ENCODE measurements at regions not wholly inside any gene's neighbourhood (a gene's known extent, or its start where the extent isn't known, plus 50 kb on each side); places are given as distances from the start of the nearest gene placed in this dataset.
"Not testable (repeated sequence)": the region's sequence is repeated elsewhere in the genome, so short reads cannot be mapped to it uniquely, and the experiment has no call there.

DNA sequence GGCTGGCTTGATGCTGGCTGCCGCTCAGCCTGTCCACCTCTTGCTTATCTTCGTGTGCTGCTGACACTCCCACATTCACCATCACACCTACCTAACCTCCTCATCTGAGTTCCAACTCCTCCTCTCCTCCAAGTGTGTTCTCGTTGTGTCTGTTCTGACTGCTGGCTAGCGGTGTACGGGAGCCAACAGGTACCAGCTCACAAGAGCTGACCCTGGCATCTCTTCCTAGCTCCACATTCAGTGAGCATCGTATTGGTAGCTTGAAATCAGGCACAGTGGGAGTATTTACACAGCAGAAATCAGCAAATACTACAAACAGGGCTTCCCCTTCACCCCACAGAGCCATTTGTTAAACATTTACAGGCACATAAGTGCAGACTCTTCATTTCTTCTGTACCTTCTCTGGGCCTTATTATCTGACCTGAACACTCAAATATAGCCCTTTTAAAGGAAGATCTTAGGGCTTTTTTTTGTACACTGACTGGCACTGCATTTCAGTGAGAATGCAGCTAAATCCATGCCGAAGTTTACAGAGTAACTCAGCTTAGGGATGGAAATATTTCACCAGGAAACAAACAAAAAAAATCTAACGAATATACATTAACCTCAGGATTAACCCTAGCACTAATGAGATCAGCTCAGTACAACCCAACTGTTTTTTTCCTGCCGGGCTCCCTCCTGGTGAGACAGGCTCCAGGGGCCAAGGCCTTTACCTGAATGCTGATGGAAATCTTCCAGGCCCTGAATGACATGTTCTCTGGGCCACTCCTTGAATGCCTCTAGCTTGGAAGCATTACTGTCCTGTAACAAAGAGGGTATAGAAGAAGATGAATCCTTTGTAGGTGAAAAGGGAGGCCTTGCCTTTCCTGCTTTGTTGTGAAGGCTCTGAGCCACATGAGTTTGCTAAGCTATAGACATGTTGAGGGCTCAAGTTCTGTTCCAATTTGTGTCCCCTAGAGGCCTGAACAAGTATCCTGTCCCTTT lies 150.5 kb upstream of the LPP start:
- DNase-seq: no peak

DNA sequence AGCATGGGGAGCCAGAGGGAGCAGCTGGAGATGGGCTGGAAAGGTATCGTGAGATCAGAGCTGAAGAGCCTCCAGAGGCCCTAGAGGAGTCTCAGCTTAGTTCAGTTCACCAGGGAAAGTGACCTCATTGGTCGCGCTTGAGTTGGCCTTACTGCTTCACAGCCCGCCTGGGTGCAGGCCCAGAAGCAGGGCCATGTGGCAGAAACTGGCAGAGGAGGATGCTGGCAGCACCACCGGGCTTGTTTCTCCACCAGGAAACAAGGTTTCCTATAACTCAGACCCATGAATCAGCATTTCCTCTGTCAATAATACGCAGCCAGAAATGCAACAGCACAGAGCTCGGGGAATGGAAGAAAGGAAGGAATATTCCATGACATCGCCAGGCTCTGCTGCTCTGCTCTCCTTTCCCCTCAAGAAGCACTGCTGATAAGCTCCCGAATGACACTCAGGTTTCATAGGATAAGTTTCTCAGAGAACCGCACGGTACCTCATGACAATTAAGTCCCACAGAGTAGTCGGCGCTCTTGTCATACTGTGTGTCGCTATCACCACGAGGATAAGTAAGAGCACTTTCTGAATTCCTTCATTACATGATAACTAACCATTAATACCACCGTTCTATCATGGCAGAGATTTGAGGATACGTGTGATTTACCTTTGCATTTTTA lies 147.1 kb upstream of the LPP start:
- DNase-seq: peak; percentile 40

DNA sequence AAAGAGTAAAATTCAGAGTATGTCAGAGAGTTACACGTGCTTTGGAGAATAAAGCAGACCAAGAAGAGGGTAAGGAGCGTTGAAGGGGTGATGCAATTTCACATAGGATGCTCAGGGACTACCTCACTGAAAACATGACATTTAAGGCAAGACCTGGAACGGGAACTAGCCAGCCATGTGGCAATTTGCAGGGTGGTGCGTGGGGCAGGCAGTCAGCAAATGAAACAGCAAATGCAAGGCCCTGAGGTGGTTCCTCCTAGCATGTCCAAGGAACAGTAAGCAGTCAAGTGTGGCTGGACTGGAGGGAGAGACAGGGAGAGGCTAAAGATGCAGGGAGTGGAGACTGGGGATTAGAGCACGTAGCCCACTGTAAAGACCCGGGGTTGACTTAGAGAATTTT lies 146.1 kb upstream of the LPP start:
- peak; percentile 43 for DNase-seq

DNA sequence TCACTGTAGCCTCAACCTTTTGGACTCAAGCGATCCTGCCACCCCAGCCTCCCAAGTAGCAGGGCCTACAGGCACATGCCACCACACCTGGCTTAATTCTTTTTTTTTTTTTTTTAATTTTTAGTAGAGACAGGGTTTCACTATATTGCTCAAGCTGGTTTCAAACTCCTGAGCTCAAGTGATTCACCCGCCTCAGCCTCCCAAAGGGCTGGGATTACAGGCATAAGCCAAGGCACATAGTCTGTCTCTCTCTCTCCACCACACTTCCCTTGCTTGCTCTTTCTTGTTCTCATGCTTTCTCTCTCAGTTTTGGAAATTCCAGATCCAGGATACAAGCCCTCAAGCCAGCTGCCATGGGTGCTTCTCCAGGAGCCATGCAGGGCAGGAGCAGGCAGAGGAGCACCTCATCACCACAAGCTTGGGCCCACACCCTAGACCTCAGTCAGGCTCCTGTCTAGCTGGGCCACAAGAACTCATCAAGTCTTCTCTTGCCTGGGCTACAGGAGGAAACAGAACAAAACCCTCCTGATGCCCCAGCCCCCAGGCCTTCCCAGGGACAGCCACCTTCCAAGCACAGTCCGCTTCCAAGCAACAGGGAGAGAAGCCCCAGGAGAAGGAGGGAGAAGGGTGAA lies 145.3 kb upstream of the LPP start:
- DNase-seq: no peak

DNA sequence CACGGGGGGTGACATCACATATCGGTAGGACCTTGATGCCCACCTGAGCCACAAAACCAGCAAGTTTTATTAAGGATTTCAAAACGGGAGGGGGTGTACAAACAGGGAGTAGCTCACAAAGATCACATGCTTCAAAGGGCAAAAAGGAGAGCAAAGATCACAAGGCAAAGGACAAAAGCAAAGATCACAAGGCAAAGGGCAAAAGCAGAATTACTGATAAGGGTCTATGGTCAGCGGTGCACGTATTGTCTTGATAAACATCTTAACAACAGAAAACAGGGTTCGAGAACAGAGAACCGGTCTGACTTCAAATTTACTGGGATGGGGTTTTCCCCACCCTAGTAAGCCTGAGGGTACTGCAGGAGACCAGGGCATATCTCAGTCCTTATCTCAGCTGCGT lies 143.5 kb upstream of the LPP start:
- DNase-seq: no peak

DNA sequence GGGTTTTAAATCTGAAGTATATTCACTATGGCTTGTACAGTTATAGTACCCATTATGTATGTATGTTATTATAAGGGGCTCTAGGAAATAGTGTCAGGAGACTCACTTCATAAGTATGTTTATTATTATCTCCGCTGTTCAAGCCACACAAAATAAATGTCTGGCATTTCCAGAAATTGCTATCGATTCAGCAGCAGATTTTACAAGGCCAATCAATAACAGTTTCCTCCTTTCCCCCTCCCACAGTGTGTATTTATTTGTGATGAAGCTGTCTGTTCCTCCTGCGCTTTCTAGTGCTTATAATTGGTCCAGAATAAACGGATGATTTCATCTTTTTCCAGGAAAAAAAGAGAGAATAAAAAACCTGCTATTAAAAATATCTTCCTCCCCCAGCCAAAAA lies 134.2 kb upstream of the LPP start:
- no peak for DNase-seq

DNA sequence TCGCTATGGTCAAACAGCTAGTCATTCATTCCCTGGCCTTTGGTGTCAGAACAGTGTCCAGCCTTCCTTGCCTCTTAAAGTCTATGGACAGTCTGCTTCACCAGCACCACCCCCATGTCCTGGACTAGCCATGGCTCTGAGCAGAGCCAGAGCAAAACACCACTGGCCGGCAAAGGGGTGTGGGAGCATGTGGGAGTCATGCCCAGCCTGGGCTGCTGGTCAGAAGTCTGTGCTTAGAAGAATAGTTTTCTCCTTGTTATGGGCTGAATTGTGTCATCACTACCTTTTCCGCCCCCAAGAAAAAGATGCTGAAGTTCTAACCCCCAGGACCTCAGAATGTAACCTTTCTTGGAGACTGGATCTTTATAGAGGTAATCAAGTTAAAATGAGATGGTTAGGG lies 132.9 kb upstream of the LPP start:
- DNase-seq: no peak

DNA sequence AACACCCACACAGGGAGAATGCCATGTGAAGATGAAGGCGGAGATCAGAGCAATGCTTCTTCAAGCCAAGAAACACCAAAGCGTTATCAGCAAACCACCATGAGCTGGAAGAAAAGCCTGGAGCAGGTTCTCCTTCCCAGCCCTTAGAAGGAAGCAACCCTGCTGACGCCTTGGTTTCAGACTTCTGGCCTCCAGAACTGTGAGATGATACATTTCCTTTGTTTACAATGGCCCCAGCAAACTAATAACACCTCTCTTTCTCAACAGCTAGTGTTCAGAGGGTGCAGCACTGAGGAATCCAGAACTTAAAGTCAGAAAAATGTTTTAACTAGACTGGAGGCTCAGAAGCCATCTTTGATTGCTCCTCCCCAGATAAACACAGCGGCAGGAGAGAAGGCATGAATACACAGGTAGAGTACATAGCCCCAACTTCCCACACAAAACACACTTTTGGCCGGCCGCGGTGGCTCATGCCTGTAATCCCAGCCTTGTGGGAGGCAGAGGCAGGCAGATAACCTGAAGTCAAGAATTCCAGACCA lies 132.4 kb upstream of the LPP start:
- DNase-seq: no peak

DNA sequence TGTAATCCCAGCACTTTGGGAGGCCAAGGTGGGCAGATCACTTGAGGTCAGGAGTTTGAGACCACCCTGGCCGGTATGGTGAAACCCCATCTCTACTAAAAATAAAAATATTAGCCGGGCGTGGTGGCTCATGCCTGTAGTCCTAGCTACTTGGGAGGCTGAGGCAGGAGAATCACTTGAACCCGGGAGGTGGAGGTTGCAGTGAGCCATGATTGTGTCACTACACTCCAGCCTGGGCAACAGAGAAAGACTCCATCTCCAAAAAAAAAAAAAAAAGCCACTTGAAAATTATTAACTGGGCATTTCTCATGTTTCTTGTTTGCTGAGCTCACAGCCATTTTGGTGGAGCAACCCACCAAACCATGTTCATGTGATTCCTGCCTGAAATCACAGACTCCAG lies 131.1 kb upstream of the LPP start:
- not testable (repeated sequence) for DNase-seq

DNA sequence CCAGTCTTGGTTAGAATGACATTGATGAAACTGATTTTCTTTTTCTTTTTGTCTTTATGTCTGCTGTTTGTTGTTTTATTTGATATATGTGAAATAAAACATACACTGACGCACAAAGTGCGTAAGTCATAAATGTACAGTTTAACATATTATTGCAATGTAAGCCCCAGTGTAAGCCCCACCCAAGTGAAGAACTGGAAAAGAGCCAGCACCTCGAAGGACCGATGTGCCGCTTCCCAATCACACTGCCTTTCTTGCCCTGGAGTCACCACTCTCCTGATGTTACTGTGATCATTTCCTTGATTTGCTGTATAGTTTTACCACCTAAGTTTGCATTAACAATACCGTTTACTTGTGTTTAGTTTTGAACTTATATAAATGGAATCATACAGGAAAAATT lies 128.4 kb upstream of the LPP start:
- no peak for DNase-seq

DNA sequence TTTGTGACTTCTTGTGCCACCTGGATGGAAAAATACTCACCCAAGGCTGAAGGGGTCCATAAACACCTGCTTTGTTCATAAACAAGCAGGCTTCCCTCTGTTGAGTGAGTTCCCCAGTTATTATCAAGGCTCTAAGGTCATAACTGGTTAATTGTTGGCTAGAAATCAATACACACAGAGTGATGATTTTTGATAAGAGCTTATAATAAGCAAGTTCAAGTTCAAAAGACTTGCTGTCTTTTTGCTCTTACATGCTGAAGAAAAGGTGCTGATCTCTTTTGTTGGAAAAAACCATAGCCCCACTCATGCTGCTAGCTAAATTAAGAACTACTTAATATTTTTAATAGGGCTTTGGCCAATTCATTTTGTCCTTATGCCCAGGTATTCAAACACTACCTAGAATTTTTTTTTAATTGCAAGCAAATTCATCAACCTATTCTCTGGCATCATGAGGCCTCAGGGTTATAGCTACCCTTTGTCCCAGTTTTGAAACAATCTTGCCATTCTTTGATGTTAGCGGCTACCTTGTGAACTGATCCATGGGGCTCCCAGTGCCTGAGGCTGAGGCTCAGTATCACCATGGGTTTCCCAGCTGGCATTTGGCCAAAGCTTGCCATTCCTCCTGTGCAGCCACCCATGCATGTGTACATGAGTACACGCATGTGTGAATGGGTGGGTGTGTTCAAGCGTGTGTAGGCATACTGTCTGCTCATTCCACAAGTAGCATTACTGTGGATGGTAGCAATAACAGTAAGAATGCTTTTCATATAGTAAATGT lies 127.6 kb upstream of the LPP start:
- no peak for DNase-seq

DNA sequence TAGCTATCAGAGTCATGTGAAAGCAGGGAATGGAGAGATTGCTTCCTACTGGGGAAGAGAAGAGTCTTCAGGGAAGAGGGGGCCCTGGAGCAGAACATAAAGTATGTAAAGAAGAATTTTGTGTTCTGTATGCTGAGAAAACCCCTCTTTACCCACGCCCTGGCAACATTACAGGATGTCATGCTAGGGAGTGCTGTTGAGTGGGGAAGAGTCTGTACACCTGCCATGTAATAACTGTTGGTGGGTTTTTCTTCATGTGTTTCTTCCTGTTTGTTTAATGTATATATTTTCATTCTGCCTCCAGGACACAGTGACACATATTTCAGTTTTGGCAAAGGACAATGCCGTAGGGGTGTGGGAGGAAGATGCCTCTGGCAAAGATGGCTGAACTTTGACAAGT lies 122.8 kb upstream of the LPP start:
- DNase-seq: no peak

DNA sequence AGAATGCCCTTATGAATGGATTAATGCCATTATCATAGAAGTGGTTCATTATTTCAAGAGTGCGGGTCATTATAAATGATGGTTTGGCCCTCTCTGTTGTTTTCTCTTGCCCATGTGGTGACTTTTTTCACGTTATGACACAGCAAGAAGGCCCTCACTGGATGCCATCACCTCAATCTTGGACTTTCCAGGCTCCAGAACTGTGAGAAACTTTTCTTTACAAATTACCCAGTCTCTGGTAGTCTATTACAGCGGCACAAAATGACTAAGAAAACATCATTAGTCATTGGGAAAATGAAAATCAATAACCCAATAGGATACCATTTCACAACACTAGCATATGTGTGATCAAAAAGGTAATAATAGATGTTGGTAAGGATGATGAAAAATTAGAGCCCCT lies 119.0 kb upstream of the LPP start:
- no peak for DNase-seq

DNA sequence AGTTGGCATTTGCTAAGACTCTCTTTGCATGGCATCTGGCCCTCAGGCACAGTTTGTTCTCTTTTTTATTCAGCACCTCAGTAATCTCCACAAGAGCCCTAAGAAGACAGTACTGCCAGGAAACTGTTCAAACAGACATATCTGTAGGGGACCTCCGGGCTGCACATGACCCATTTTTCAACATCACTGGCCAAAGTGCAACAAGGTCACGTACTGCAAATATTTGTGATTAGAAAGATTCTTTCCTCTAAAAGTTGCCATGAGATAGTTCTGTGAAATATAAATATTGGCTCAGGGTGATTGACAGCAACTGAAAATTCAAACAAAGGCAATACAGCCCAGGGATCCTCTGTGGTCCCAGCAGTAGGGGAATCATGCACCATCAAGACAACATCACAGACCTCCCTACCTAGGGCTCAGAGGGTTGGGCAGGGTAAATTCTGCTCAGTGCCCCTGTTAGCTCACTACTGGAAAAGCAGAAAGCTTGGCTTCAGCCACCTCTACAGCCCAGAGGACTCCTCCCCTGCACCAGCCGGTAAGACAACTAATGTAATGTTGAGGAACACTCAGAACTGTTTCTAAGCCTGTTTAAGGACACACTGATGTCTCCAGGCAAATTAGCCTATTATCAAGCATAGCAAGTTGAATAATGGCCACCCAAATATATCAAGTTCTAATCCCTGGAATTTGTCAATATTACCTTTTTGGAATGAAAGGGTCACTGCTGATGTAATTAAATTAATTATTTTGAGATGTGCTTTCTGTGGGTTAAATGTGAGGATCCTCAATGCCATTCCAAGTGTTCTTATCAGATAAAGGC lies 117.4 kb upstream of the LPP start:
- no peak for DNase-seq

DNA sequence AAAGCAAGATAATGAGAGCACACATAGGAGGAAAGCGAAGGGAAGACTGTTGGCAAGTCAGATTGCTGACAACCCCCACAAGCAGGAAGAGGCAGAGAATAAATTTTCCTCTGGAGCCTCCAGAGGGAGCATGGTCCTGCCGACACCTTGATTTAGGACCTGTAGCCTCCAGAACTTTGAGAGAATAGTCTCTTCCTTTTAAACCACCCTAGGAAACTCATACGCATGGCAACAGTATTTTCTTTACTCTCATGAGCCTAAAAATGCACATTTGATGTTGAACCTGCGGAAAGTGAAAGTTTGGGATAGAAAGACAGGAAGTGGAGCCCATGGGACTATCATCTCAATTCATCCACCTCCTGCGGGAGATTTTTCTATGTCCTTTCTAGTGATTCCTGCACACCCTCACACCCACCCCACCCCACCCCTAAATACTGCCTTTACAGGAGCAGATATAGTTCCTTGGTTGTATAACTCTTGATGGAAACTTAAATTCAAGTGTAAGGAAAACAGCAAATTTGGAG lies 116.7 kb upstream of the LPP start:
- no peak for DNase-seq

DNA sequence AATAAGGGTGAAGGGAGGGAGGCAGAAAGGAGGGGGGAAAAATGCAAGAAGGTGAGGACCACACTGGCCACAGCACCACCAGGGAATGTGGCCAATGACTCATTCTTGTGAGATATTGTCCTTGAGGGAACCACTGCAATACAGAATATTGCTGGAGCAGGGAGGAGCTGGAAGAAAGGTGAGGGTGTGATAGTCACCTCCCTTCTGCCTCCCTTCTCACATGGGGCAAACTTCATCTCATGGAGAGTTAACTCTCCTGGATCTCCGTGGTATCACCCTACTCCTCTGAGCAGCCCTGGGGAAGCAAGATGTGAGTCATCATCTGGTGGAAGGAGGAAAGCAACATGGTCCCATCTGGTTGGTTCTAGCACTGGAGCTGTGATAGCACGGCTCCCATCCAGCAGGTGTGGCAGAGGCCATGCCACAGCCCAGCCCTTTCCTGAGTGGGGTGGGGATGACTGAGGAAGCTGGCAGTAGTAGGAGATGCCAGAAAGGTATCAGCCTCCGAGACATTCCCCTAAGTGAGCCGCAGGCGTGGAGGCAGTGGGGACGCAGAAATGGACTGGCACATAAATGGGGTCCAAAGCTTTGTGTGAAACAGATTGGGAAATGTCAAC lies 115.9 kb upstream of the LPP start:
- DNase-seq: no peak

DNA sequence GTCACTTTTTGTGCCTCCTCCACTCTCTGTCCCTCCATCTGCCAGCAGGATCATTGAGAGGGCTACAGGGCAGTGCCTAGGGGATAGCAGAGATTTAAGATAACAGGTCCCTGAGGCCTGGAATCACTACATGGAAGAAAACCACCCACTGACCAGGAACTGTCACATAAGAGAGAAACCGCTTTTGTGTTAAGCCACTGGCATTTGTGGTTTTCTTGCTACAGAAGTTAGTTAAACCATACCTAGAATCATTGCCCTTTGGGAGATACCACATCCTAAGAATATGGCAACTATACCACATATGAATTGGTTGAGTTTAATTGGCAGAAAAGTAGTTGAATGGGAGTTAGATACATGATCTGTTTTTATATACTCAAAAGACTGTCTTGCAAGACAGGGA lies 112.8 kb upstream of the LPP start:
- no peak for DNase-seq

DNA sequence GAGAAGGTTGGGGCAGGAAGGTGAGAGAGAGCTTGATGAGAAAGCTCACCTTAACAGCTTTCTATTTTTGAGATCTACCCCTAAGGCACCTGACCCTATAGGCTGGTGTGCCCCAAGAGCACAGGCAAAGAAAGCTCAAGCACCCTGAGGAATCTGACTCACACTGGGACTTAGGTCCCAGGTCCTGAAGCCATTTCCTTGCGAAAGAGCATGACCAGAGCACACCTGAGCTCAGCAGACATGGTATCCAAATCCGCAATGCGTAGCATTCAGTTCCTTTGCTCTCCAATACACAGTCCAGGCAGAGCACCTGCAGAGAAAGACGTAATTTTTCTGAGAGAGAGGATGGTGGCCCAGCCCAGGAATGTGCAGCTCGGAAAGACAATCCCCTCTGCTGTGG lies 112.1 kb upstream of the LPP start:
- DNase-seq: no peak

DNA sequence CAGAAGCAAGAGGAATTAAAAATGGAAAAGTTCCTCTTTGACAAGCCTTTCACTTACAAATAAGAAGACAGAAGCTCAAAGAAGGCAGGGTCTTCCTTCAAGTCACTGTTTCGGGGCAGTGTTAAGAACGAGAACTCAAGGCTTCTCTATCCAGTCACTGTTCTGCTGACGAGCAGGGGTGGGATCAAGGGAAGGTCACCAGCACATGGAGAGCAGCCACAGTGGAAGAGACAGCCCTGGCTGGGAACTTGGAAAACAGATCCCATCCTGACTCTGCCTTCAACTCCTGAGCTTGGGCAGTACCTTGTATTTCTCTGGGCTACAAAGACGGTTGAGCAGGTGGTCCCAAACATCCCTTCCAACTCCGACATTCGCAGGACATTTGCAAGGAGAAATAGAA lies 111.5 kb upstream of the LPP start:
- no peak for DNase-seq

DNA sequence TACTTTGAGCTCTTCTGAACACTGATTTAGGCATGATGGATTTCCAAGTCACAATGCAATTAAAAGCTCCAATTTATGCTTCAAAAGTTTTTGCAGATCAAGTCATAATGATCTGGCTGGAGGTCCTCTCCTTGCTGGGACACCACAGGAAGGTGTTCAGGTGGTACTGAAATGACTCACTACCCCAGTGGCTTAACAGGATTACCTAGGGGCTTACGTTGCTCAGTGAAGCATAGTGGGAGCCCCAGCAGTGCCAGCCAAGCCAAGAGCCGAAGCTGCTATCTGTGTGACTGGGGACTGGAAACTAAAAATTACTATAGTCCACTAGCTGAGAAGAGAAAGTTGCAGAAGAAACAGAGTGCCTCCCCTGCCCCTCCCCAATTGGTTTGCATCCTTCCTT lies 110.1 kb upstream of the LPP start:
- DNase-seq: no peak

DNA sequence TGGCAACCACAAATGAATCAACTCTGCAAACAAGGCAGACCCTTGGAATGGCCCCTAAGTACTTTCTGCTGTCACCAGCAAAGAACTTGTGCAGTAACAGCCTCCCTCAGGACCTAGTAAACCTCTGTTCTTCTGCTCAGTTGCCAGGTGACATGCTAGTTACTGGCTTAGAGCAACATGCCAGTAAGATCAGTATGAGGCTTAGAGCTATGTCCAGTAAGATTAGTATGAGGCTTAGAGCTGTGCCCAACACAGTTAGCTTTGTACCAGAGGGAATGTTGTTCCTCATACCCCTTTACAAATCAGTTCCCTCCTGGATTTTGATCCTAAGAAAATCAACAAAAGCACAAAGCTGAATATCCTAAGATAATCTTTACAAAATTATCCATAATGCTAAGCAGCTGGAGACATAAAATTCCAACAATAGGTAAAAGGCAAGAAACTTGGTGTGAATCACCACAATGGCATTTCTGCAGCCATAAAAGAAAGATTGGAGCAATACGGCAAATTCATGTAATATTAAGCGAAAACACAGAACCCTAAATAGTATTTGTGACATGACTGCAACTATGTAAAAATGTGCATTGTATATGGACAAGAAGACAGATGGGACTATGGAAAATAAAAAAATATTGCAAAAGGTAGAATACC lies 107.3 kb upstream of the LPP start:
- DNase-seq: no peak

All from femur (tissue), 1 donor.